Posterior cingulate gyrus (tissue), 11 donors: ENCODE measurements at regions not wholly inside any gene's neighbourhood (a gene's known extent, or its start where the extent isn't known, plus 50 kb on each side); places are given as distances from the start of the nearest gene placed in this dataset.
"Not testable (repeated sequence)": the region's sequence is repeated elsewhere in the genome, so short reads cannot be mapped to it uniquely, and the experiment has no call there.

Experiments used
- DNase-seq, 10 donors: peaks; one replicate each; pipeline versions ENCODE4 v3.0.0 to v3.0.0-alpha.2; 2020 to 2021; ENCODE audit warnings: mixed read lengths in 3 of 10
- intact Hi-C: fragments of 100-400 bp; cut with DNase I; formaldehyde crosslinking; loops from one replicate; pipeline ENCODE4 v1.15.1; 2023

- intact Hi-C loops: no loop called here
- no peak for DNase-seq
These were observed 284.3 kb upstream of the CDH11 start for GRCh38 chr16:65406116-65406515.

- no peak for DNase-seq
These were observed 272.4 kb upstream of the CDH11 start for GRCh38 chr16:65394281-65394680.

GRCh38 chr16:65392806-65393565, 271.1 kb upstream of the CDH11 start:
- intact Hi-C loops: no loop called here
- peak in 1 of 10 donors; percentile 36 for DNase-seq

More at GRCh38 chr16:65394281-65394680, 272.4 kb upstream of the CDH11 start:
- intact Hi-C loops: no loop called here

- no peak for DNase-seq
- intact Hi-C loops: no loop called here
These were observed 266.7 kb upstream of the CDH11 start for GRCh38 chr16:65388592-65388991.

- intact Hi-C loops: no loop called here
- no peak for DNase-seq
These were observed 264.8 kb upstream of the CDH11 start for GRCh38 chr16:65386672-65387071.

- DNase-seq: no peak
- intact Hi-C loops: no loop called here
These were observed 262.6 kb upstream of the CDH11 start for GRCh38 chr16:65384441-65384840.

GRCh38 chr16:65377195-65377594, 255.3 kb upstream of the CDH11 start:
- intact Hi-C loops: no loop called here

GRCh38 chr16:65376601-65377000, 254.7 kb upstream of the CDH11 start:
- intact Hi-C loops: no loop called here
- no peak for DNase-seq

More at GRCh38 chr16:65377195-65377594, 255.3 kb upstream of the CDH11 start:
- DNase-seq: no peak

- intact Hi-C loops: no loop called here
- DNase-seq: no peak
These were observed 253.8 kb upstream of the CDH11 start for GRCh38 chr16:65375651-65376050.

- no peak for DNase-seq
- intact Hi-C loops: no loop called here
These were observed 251.2 kb upstream of the CDH11 start for GRCh38 chr16:65373097-65373496.

- DNase-seq: no peak
- intact Hi-C loops: no loop called here
These were observed 250.3 kb upstream of the CDH11 start for GRCh38 chr16:65372171-65372570.

GRCh38 chr16:65365732-65366715, 244.2 kb upstream of the CDH11 start:
- DNase-seq: no peak
- intact Hi-C loops: no loop called here

GRCh38 chr16:65356721-65357120, 234.9 kb upstream of the CDH11 start:
- DNase-seq: peak in 1 of 10 donors; percentile 50
- intact Hi-C loops: not testable (repeated sequence)

- intact Hi-C loops: no loop called here
- DNase-seq: no peak
These were observed 233.8 kb upstream of the CDH11 start for GRCh38 chr16:65355706-65356105.

- no peak for DNase-seq
- intact Hi-C loops: no loop called here
These were observed 231.3 kb upstream of the CDH11 start for GRCh38 chr16:65353183-65353582.

GRCh38 chr16:65349626-65350025, 227.8 kb upstream of the CDH11 start:
- intact Hi-C loops: no loop called here
- no peak for DNase-seq

- no peak for DNase-seq
- intact Hi-C loops: no loop called here
These were observed 221.7 kb upstream of the CDH11 start for GRCh38 chr16:65343556-65343955.

GRCh38 chr16:65342231-65342866, 220.5 kb upstream of the CDH11 start:
- no peak for DNase-seq
- intact Hi-C loops: no loop called here

GRCh38 chr16:65339062-65339461, 217.2 kb upstream of the CDH11 start:
- no peak for DNase-seq
- intact Hi-C loops: no loop called here

GRCh38 chr16:65336160-65336559, 214.3 kb upstream of the CDH11 start:
- DNase-seq: no peak
- intact Hi-C loops: no loop called here

GRCh38 chr16:65334081-65334480, 212.2 kb upstream of the CDH11 start:
- intact Hi-C loops: no loop called here
- no peak for DNase-seq
